HG02885 (cell line): ENCODE measurements at regions not wholly inside any gene's neighbourhood (a gene's known extent, or its start where the extent isn't known, plus 50 kb on each side); places are given as distances from the start of the nearest gene placed in this dataset.
A peak's percentile ranks its signal among the peaks of the same experiment; 100 is the strongest.
"Not testable (repeated sequence)": the region's sequence is repeated elsewhere in the genome, so short reads cannot be mapped to it uniquely, and the experiment has no call there.

Source experiments
- ATAC-seq: cut with Tn5 transposase; IDR thresholded peaks from one replicate; pipeline ENCODE4 v1.9.1; 2021; ENCODE audit warnings: mild to moderate bottlenecking; ENCODE audit not compliant: unreplicated experiment, poor library complexity

DNA sequence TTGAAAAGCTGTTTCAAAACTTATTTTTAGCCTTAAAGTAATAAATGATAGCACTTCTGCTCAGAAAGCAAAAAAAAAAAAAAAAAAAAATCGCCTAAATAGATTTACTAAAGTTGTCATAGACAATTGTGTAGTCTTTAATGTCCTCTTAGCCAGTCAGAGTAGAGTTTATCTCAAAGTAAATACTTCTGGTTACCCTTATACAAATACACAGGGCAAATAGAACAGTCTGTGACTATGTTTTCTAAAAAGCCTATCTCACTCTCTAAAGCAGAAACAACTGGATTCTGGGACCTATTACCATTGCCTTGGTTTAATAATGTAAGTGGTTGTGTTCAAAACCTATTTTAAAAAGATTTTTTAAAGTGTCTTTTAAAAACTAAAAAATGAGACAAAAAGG lies 156.2 kb upstream of the THSD7A start:
- ATAC-seq = no peak

DNA sequence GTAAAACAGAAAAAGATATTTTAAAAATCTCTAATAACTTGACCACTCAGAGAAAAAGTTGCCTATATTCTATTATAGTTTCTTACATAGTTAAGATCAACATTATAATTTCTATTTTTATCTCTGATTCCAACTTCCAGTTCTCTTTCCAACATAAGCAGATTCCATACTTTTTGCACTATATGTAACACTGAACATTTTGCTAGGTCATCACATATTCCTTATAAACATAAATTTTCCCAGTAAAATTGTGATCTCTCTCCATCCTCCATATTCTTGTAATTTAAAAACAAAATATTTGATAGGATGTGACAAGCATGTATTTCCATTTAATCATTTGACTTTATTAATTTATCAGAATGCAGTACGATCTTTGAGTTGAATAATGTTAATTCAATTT lies 170.4 kb upstream of the THSD7A start:
- ATAC-seq = no peak

DNA sequence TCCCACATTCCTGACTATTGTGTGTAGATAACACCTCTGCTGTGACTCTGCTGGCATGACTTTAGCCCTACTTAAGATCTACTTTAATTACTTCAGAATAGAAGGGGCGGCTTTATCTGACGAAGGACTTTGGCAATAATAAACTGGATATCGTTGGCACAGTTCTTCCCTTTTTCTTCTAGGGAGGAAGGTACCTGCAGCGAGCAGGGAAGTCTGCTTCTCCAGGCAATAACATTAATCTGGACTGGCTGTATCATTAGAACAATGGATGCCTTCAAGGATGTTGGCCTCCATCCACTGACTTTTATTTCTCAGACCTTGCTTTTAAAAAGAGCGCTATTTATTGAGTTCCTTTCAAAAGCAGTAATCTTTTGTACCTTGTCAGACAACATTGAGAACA lies 172.6 kb upstream of the THSD7A start:
- ATAC-seq = no peak

GRCh38 chr7:12007576-12007975 lies 175.6 kb upstream of the THSD7A start:
- ATAC-seq = no peak

GRCh38 chr7:12013983-12014382 lies 182.0 kb upstream of the THSD7A start:
- no peak for ATAC-seq

- no peak for ATAC-seq
Observed at GRCh38 chr7:12016439-12016838, 184.4 kb upstream of the THSD7A start.

DNA sequence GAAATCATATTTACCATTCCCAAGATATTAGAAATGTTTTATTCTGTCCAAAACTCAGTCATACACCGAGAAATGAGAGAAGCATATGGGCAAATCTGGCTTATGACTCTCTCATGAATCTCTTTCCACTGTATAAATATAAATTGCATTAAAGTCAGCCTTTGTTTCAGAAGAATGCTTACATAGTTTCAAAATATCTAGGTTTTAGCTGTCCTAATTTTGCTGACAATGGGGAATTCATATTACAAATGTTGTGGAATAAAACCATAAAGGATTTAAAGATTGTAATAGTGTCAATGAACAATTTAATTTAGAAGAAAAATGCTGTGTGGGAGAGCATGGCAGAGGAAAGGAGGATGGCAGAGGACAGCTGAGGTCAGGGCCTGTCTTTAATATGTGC lies 185.0 kb upstream of the THSD7A start:
- ATAC-seq = no peak

GRCh38 chr7:12022011-12022410 lies 189.1 kb upstream of the TMEM106B start:
- ATAC-seq = not testable (repeated sequence)

DNA sequence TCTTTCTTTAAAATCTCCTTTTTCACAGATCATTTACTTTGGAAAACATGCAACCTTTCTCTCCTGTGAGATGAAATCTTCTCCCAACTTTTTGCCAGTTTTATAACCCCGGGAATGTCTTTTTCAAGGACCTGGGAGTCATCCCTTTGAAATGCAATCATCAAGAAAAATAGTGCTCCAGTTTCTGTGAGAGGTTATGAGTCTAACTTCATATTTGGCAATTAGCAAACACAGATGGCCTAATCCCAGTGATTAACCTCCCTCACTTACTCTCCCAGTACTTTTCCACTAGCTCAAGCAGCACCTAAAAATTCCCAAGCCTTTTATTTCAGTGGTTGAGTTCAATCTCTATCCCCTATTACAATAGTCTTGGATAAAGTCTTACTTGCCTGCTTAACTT lies 185.8 kb upstream of the TMEM106B start:
- no peak for ATAC-seq

GRCh38 chr7:12028508-12028907 lies 182.6 kb upstream of the TMEM106B start:
- ATAC-seq = no peak

DNA sequence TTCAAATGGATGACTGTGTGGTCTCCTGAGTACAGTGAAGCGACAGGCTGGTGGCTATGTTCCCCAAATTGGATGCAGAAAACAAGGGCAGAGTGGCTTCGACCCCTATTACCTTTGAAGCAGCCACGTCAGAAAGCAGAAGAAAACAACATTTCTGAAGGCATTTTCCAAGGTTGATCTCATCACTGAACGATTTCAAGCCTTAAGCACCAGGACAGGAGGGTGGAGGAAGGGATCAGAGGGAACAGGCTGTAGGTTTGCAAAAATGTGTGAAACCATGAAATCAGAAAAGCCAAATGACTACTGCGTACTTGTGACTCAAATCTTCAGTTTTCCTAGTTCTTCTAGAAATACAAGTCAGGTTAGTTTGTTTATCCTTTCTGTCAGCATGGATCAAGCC lies 181.0 kb upstream of the TMEM106B start:
- no peak for ATAC-seq

DNA sequence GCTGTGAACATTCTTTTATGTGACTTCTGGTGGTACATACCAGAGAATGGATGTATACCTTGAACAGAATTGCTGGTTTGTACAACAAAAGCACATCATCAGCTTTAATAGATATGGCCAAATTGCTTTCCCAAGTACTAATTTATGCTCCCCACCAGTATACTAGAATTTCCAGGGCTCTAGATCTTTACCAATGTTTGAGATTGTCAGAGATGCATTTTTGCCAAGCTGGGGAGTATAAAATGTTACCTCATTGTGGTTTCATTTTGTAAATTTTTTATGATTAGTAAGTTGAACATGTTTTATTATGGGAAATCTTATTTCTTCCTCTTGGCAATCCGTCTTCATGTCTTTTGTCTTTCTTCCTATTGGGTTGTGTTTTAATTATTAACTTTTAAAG lies 179.9 kb upstream of the TMEM106B start:
- no peak for ATAC-seq

GRCh38 chr7:12031638-12032037 lies 179.5 kb upstream of the TMEM106B start:
- no peak for ATAC-seq

DNA sequence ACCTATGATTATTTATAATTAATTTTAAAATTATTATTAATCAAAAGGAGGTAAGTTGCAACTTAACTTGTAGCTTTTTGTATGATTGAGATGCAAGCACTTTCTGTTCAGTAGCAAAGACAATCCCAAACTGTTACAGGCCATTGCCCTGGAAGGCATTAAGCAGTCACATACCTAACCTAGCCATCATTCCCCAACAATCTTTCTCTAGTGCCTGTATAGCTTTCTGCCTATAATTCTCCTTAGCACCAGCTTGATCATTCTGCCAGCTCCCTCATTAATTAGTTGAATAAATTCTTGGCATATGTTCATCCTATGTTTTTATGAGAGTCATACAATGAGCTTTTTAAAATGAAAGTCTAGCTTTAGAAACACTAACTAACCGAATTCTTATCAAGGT lies 178.9 kb upstream of the TMEM106B start:
- ATAC-seq = no peak

GRCh38 chr7:12043457-12043856 lies 167.6 kb upstream of the TMEM106B start:
- not testable (repeated sequence) for ATAC-seq

DNA sequence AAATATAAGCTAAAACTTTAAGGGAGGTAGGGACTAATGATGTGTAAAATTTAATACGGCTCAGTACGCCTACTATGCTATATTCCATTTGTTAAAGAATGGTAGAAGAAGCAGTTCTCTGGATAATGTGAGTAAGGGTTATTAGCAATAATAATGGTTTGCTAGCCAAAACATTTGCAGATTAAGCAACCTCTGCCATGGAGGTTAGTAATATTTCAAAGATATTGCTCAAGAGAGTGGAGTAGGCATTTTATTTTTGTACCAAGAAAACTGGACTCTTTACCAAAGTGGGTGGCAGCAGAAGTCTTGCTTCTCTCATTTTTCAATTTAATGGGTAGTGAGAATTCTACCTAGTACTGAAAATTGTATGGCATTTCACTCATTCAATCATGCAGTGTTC lies 158.9 kb upstream of the TMEM106B start:
- no peak for ATAC-seq

GRCh38 chr7:12053561-12053960 lies 157.5 kb upstream of the TMEM106B start:
- no peak for ATAC-seq

- no peak for ATAC-seq
Observed at GRCh38 chr7:12054830-12055229, 156.3 kb upstream of the TMEM106B start.

DNA sequence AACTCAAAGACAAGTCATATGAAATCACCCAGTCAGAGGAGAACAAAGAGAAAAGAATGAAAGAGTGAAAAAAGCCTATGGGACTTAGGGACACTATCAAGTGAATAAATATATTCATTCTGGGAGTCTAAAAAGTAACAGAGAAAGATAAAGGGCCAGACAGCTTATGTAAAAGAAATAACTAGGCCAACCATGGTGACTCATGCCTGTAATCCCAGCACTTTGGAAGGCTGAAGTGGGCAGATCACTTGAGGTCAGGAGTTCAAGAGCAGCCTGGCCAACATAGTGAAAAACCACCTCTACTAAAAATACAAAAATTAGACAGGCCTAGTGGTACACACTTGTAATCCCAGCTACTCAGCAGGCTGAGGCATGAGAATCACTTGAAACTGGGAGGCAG lies 154.7 kb upstream of the TMEM106B start:
- no peak for ATAC-seq

DNA sequence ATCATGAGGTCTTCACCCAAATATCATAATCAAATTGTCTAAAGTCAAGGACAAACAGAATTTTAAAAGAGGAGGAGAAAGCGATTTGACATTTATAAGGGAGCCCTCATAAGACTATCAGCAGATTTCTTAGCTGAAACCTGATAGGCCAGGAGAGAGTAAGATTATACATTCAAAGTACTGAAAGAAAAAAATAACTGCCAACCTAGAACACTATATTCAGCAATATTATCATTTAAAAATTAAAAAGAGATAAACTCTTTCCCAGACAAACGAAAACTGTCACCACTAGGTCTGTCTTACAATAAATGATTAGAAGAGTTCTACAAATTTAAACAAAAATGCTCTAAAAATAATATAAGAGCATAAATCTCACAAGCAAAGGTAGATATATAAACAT lies 154.1 kb upstream of the TMEM106B start:
- ATAC-seq = no peak

- peak; percentile 54 for ATAC-seq
Observed at GRCh38 chr7:12062062-12062461, 149.0 kb upstream of the TMEM106B start.

GRCh38 chr7:12064586-12065127 lies 146.4 kb upstream of the TMEM106B start:
- no peak for ATAC-seq

GRCh38 chr7:12066004-12066403 lies 145.1 kb upstream of the TMEM106B start:
- no peak for ATAC-seq
